DOHH2 (cell line): ENCODE measurements at regions not wholly inside any gene's neighbourhood (a gene's known extent, or its start where the extent isn't known, plus 50 kb on each side); places are given as distances from the start of the nearest gene placed in this dataset.

ENCODE experiments used
- H3F3A ChIP-seq: fragments of 200-600 bp; sonication (generic), shearing (Covaris generic); 2 replicates; pipeline ENCODE4 v1.6.0; 2016; ENCODE audit warnings: antibody characterized with exemption, mild to moderate bottlenecking; ENCODE audit not compliant: control insufficient read depth, insufficient read depth
- H3K27ac ChIP-seq: fragments of 200-600 bp; sonication (generic); 2 replicates; pipeline ENCODE4 v1.5.1; 2014; ENCODE audit warnings: low read depth, mild to moderate bottlenecking, low read length, moderate library complexity
- H3K27me3 ChIP-seq: fragments of 200-600 bp; sonication (generic); 2 replicates; pipeline ENCODE4 v1.6.1; 2014; ENCODE audit warnings: mild to moderate bottlenecking, low read length, mixed read lengths; ENCODE audit not compliant: control insufficient read depth
- H3K36me3 ChIP-seq: fragments of 200-600 bp; sonication (generic); 2 replicates; pipeline ENCODE4 v1.6.1; 2014; ENCODE audit warnings: mild to moderate bottlenecking, low read length, moderate library complexity, mixed read lengths; ENCODE audit not compliant: control insufficient read depth
- H3K4me1 ChIP-seq: fragments of 200-600 bp; sonication (generic); 2 replicates; pipeline ENCODE4 v1.6.1; 2014; ENCODE audit warnings: mild to moderate bottlenecking, low read length, mixed read lengths; ENCODE audit not compliant: control insufficient read depth
- H3K4me2 ChIP-seq: fragments of 200-600 bp; sonication (generic); 2 replicates; pipeline ENCODE4 v1.6.0; 2014; ENCODE audit warnings: mild to moderate bottlenecking, low read length, moderate library complexity
- H3K4me3 ChIP-seq: fragments of 200-600 bp; sonication (generic); 2 replicates; pipeline ENCODE4 v1.5.1; 2014; ENCODE audit warnings: mild to moderate bottlenecking, low read length, mixed read lengths
- H3K79me2 ChIP-seq: fragments of 200-600 bp; sonication (generic); 2 replicates; pipeline ENCODE4 v1.6.1; 2014; ENCODE audit warnings: mild to moderate bottlenecking, low read length, mixed read lengths; ENCODE audit not compliant: control insufficient read depth
- H3K9me2 ChIP-seq: fragments of 200-600 bp; sonication (generic); replicated peaks from 2 replicates; pipeline ENCODE4 v1.6.1; 2014; ENCODE audit warnings: mild to moderate bottlenecking, low read length, mixed read lengths; ENCODE audit not compliant: control insufficient read depth
- H3K9me3 ChIP-seq: fragments of 200-600 bp; sonication (generic); 2 replicates; pipeline ENCODE4 v1.6.1; 2014; ENCODE audit warnings: antibody characterized with exemption, low read length, mixed read lengths; ENCODE audit not compliant: control insufficient read depth, insufficient read depth
- H4K20me1 ChIP-seq: fragments of 200-600 bp; sonication (generic); 2 replicates; pipeline ENCODE4 v1.6.0; 2014; ENCODE audit warnings: low read depth, mild to moderate bottlenecking, antibody characterized with exemption, low read length, moderate library complexity; ENCODE audit not compliant: control insufficient read depth, insufficient read depth
- CTCF ChIP-seq: fragments of 200-600 bp; sonication (generic); IDR thresholded peaks from one replicate; pipeline ENCODE4 v1.5.1; 2014; ENCODE audit warnings: antibody characterized with exemption, mild to moderate bottlenecking, low read depth, low read length; ENCODE audit not compliant: poor library complexity, severe bottlenecking
- EZH2phosphoT487 ChIP-seq: fragments of 200-600 bp; sonication (generic); IDR thresholded peaks from 2 replicates; pipeline ENCODE4 v1.6.1; 2017; ENCODE audit warnings: borderline replicate concordance, mild to moderate bottlenecking, antibody characterized with exemption, low read length, moderate library complexity, mixed read lengths

DNA sequence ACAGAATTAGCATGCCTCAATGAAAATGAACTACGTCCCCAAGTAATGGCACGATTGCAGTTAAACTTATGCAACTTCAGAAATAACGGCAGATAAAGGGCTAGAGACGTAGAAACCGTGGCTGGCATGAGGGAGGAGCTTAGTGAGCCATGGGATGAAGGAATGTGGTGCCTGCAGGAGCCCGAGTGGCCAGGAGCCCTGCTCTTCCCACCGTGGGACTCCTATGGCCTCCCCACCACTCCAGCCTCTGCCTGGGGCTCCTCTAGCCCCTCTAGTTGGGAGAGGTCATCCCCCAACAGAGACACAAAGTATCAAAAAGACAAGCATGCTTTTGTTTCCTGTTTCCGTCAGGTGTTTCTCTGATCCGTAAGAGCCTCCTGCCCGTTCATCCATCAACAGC is 75.1 kb upstream of the BHLHE23 start:
- no peaks in the 10 kb centered on the region for H3K4me1 ChIP-seq
- no peaks in the 10 kb centered on the region for H3K27me3 ChIP-seq
- TF ChIP-seq CTCF (no peak), EZH2phosphoT487 (no peak)
- no peaks in the 10 kb centered on the region for H4K20me1 ChIP-seq
- H3K36me3 ChIP-seq: no peaks in the 10 kb centered on the region
- H3K4me2 ChIP-seq: no peak overlapping the region
- no peaks in the 10 kb centered on the region for H3K79me2 ChIP-seq
- H3K27ac ChIP-seq: no peak overlapping the region
- H3F3A ChIP-seq: no peaks in the 10 kb centered on the region
- no peak overlapping the region for H3K4me3 ChIP-seq
- no peaks in the 10 kb centered on the region for H3K9me2 ChIP-seq
- no peaks in the 10 kb centered on the region for H3K9me3 ChIP-seq

DNA sequence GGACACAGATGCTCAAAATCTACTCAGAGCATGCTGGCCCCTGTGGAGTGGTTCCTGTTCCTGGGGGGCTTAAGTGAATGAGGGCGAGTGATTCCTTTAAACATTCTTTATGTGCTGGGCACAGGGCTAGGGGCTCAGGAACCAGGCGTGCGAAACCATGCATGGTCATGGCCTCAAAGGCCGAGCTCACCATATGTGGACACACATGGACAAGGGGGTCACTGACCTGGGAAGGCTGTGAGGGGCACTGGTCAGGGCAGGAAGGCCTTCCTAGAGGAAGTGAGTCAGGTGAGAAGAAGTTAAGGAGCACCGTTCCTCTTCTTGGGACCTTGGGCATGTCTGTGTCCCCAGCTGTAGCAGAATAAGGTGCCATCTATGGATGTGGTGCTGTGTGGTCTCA is 74.6 kb upstream of the BHLHE23 start:
- H3K4me1 ChIP-seq: no peaks in the 10 kb centered on the region
- TF ChIP-seq CTCF: no peak
- no peak for TF ChIP-seq EZH2phosphoT487
- H3K79me2 ChIP-seq: no peaks in the 10 kb centered on the region
- H3K27ac ChIP-seq: no peak overlapping the region
- H3K36me3 ChIP-seq: no peaks in the 10 kb centered on the region
- H3K9me3 ChIP-seq: peaks cover under 1% of the 10 kb centered on the region
- H3K4me2 ChIP-seq: no peak overlapping the region
- H3K9me2 ChIP-seq: no peaks in the 10 kb centered on the region
- no peak overlapping the region for H3K4me3 ChIP-seq
- H3F3A ChIP-seq: no peaks in the 10 kb centered on the region
- no peaks in the 10 kb centered on the region for H4K20me1 ChIP-seq
- no peaks in the 10 kb centered on the region for H3K27me3 ChIP-seq

DNA sequence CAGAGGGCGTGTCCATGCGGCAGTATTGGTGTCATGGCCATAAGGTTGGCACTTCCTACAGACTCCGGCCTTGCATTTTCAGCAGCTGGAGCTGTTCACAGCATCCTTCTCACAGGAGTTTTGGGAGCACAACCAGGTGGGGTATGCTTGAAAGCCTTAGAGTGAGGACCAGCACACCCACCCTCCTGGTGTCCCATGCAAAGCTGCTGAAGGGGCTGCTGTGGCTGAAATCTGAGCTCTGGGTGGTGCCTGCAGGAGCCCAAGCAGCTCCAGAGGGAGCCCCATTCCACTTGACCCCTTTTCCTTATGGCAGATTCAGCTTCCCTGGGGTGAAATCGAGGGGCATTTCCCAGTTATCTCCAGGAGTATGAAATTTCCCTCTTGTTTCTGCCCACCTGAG is 74.0 kb upstream of the BHLHE23 start:
- Histone ChIP-seq H3K4me3 (no peak overlapping the region), H3K27me3 (no peaks in the 10 kb centered on the region), H3K9me3 (peaks cover 3% of the 10 kb centered on the region), H3K79me2 (no peaks in the 10 kb centered on the region), H3K4me1 (no peaks in the 10 kb centered on the region), H3K9me2 (no peaks in the 10 kb centered on the region), H4K20me1 (no peaks in the 10 kb centered on the region), H3K27ac (no peak overlapping the region), H3K36me3 (no peaks in the 10 kb centered on the region), H3K4me2 (no peak overlapping the region), H3F3A (no peaks in the 10 kb centered on the region)
- TF ChIP-seq EZH2phosphoT487 (no peak), CTCF (no peak)

GRCh38 chr20:63080411-63080810 is 73.6 kb upstream of the BHLHE23 start:
- no peaks in the 10 kb centered on the region for H3F3A ChIP-seq
- no peak overlapping the region for H3K27ac ChIP-seq
- H3K9me2 ChIP-seq: no peaks in the 10 kb centered on the region
- no peak overlapping the region for H3K4me3 ChIP-seq
- no peak overlapping the region for H3K4me2 ChIP-seq
- H4K20me1 ChIP-seq: no peaks in the 10 kb centered on the region
- H3K9me3 ChIP-seq: peaks cover 3% of the 10 kb centered on the region
- no peaks in the 10 kb centered on the region for H3K27me3 ChIP-seq
- H3K79me2 ChIP-seq: no peaks in the 10 kb centered on the region
- TF ChIP-seq EZH2phosphoT487: no peak
- no peak for TF ChIP-seq CTCF
- H3K36me3 ChIP-seq: no peaks in the 10 kb centered on the region
- H3K4me1 ChIP-seq: no peaks in the 10 kb centered on the region
